ENCODE measurements at regions not wholly inside any gene's neighbourhood (a gene's known extent, or its start where the extent isn't known, plus 50 kb on each side); places are given as distances from the start of the nearest gene placed in this dataset.

- ChIA-PET POLR2A (no interaction called here), CTCF (ENCODE audit: low intra/inter-chr PET ratio, low total read pairs) (no interaction called here)
- in situ Hi-C loops (cut with HindIII; ENCODE audit: extremely low pct_ligation_motif_present, low pct_unique_long_range_greater_than_20kb) (no loop called here), intact Hi-C loops (cut with micrococcal nuclease; ENCODE audit: unreplicated experiment) (no loop called here)
- no TSS peak for BruUV-seq (replicated peaks)
- Histone ChIP-seq H3K79me2 (ENCODE audit: insufficient read depth, low read length) (no peaks in the 10 kb centered on the region), H3K27ac (ENCODE audit: extremely low read length, insufficient read depth, low read length) (no peak overlapping the region), H2AFZ (ENCODE audit: low read length) (no peak overlapping the region), H4K20me1 (ENCODE audit: insufficient read depth, low read length) (no peaks in the 10 kb centered on the region), H3K4me1 (ENCODE audit: insufficient read depth, low read length) (peaks cover 11% of the 10 kb centered on the region), H3K27me3 (ENCODE audit: control insufficient read depth in 1 of 2, insufficient read depth in 2 of 2, low read length in 2 of 2) (no peaks in the 10 kb centered on the region), H3K36me3 (replicated peaks in 1 of 2; ENCODE audit: control insufficient read depth in 1 of 2, insufficient read depth in 2 of 2, low read length in 2 of 2) (no peaks in the 10 kb centered on the region), H3K4me2 (ENCODE audit: low read depth, low read length) (no peak overlapping the region), H3K9ac (ENCODE audit: insufficient read depth, low read depth, low read length) (no peak overlapping the region), H3K9me3 (ENCODE audit: low read length) (peaks cover 8% of the 10 kb centered on the region; the same call in 1 of the 2 replicates), H3K4me3 (replicated peaks in 1 of 3; ENCODE audit: insufficient read depth in 1 of 3, low read depth in 2 of 3, low read length in 3 of 3) (no peak overlapping the region)
- WGBS (ENCODE audit: low lambda C conversion rate), result 44% methylated on average over 1 of the region's 1 CpG
- no peak for ATAC-seq
- no peak for DNase-seq (ENCODE audit: low spot score)
- FAIRE-seq, result no peak
- TF ChIP-seq RAD21 (CRISPR knock-in tag; IDR thresholded peaks at IDR 0.05), result no peak
Measured at GRCh38 chr14:37894463-37894862, 299.0 kb downstream of the TTC6 start.

GRCh38 chr14:37899365-37899764 is 303.9 kb downstream of the TTC6 start:
- no peaks in the 10 kb centered on the region for H3K36me3 ChIP-seq (replicated peaks in 1 of 2; ENCODE audit: control insufficient read depth in 1 of 2, insufficient read depth in 2 of 2, low read length in 2 of 2)
- H4K20me1 ChIP-seq (ENCODE audit: insufficient read depth, low read length), result no peaks in the 10 kb centered on the region
- no peak overlapping the region for H3K4me3 ChIP-seq (replicated peaks in 1 of 3; ENCODE audit: insufficient read depth in 1 of 3, low read depth in 2 of 3, low read length in 3 of 3)
- POLR2A ChIA-PET, result no interaction called here
- H3K4me2 ChIP-seq (ENCODE audit: low read depth, low read length), result no peak overlapping the region
- CTCF ChIA-PET (ENCODE audit: low intra/inter-chr PET ratio, low total read pairs), result no interaction called here
- H3K9ac ChIP-seq (ENCODE audit: insufficient read depth, low read depth, low read length), result no peak overlapping the region
- no peak overlapping the region for H2AFZ ChIP-seq (ENCODE audit: low read length)
- in situ Hi-C loops (cut with HindIII; ENCODE audit: extremely low pct_ligation_motif_present, low pct_unique_long_range_greater_than_20kb) (no loop called here), intact Hi-C loops (cut with micrococcal nuclease; ENCODE audit: unreplicated experiment) (no loop called here)
- no peak overlapping the region for H3K27ac ChIP-seq (ENCODE audit: extremely low read length, insufficient read depth, low read length)
- TF ChIP-seq MAX (IDR thresholded peaks at IDR 0.05), result no peak
- no peak for TF ChIP-seq ZNF605 (CRISPR knock-in tag; IDR thresholded peaks at IDR 0.05)
- no peak for TF ChIP-seq ZNF414 (CRISPR knock-in tag; IDR thresholded peaks at IDR 0.05)
- no peak for TF ChIP-seq NFRKB (IDR thresholded peaks at IDR 0.05)
- no peak for TF ChIP-seq ZNF792 (CRISPR knock-in tag; IDR thresholded peaks at IDR 0.05)
- TF ChIP-seq KDM6A (CRISPR knock-in tag; IDR thresholded peaks at IDR 0.05; ENCODE audit: low read depth), result no peak
- no peak for TF ChIP-seq IKZF5 (CRISPR knock-in tag; IDR thresholded peaks at IDR 0.05)
- no peak for TF ChIP-seq SCMH1 (CRISPR knock-in tag; IDR thresholded peaks at IDR 0.05; ENCODE audit: borderline replicate concordance)
- ATAC-seq, result no peak
- no TSS peak for BruUV-seq (replicated peaks)
- 74% methylated on average over 4 of the region's 4 CpGs for WGBS (ENCODE audit: low lambda C conversion rate)
- no peaks in the 10 kb centered on the region for H3K9me3 ChIP-seq (ENCODE audit: low read length)
- H3K4me1 ChIP-seq (ENCODE audit: insufficient read depth, low read length), result peaks cover 8% of the 10 kb centered on the region
- DNase-seq (ENCODE audit: low spot score), result no peak
- no peaks in the 10 kb centered on the region for H3K27me3 ChIP-seq (ENCODE audit: control insufficient read depth in 1 of 2, insufficient read depth in 2 of 2, low read length in 2 of 2)
- FAIRE-seq, result no peak
- no peaks in the 10 kb centered on the region for H3K79me2 ChIP-seq (ENCODE audit: insufficient read depth, low read length)
